Kidney (tissue), 13 donors: ENCODE measurements at regions not wholly inside any gene's neighbourhood (a gene's known extent, or its start where the extent isn't known, plus 50 kb on each side); places are given as distances from the start of the nearest gene placed in this dataset.
"Not testable (repeated sequence)": the region's sequence is repeated elsewhere in the genome, so short reads cannot be mapped to it uniquely, and the experiment has no call there.

Experiments
- DNase-seq, 5 donors: peaks; one replicate each; pipeline ENCODE4 v3.0.0-alpha.2; 2013 to 2020
- FAIRE-seq: peaks from 2 replicates; lab custom pipeline; 2012; peaks lifted over from hg19 to GRCh38; lab: Jason Lieb, UNC
- H3K27ac ChIP-seq, 2 donors: one replicate each; pipeline ENCODE4 v1.7.0; 2013; ENCODE audit warnings: low read depth in 2 of 2, low read length in 2 of 2, inconsistent platforms in 1 of 2
- H3K27me3 ChIP-seq: one replicate; pipeline ENCODE4 v1.7.1; 2013; ENCODE audit warnings: low read length, inconsistent platforms; ENCODE audit not compliant: control insufficient read depth, insufficient read depth
- H3K36me3 ChIP-seq, 3 donors: one replicate each; pipeline versions ENCODE4 v1.7.0 to v1.7.1; 2013; ENCODE audit warnings: low read length in 3 of 3, control low read depth in 1 of 3, inconsistent platforms in 1 of 3; ENCODE audit not compliant: insufficient read depth in 3 of 3, control insufficient read depth in 2 of 3
- H3K4me1 ChIP-seq, 3 donors: one replicate each; pipeline versions ENCODE4 v1.7.0 to v1.7.1; 2013; ENCODE audit warnings: low read length in 3 of 3, inconsistent platforms in 1 of 3, low read depth in 1 of 3; ENCODE audit not compliant: control insufficient read depth in 2 of 3, insufficient read depth in 2 of 3
- H3K4me3 ChIP-seq, 3 donors: one replicate each; pipeline versions ENCODE4 v1.7.0 to v1.8.1; 2013; ENCODE audit warnings: low read length in 3 of 3, control low read depth in 1 of 3, inconsistent platforms in 1 of 3
- H3K9ac ChIP-seq, 3 donors: one replicate each; pipeline versions ENCODE4 v1.7.0 to v1.7.1; 2013; ENCODE audit warnings: low read length in 3 of 3, control low read depth in 1 of 3, inconsistent platforms in 1 of 3
- H3K9me3 ChIP-seq, 3 donors: one replicate each; pipeline versions ENCODE4 v1.7.0 to v1.7.1; 2013; ENCODE audit warnings: low read length in 3 of 3, control low read depth in 1 of 3, inconsistent platforms in 1 of 3; ENCODE audit not compliant: control insufficient read depth in 2 of 3, insufficient read depth in 1 of 3
- intact Hi-C: fragments of 100-400 bp; cut with DNase I; formaldehyde crosslinking; loops from one replicate; pipeline ENCODE4 v1.11.1; 2022
- TF ChIP-seq, protein P1 (sequence below): IDR thresholded peaks from 3 replicates; pipeline ENCODE4 v1.5.1; 2012; ENCODE audit warnings: mild to moderate bottlenecking, moderate library complexity, borderline replicate concordance; ENCODE audit not compliant: insufficient read depth; ENCODE audit errors: extremely low read depth
- donor health status: control.
- donor health status: control.
- donor health status: control.
- donor health status: control.
- donor health status: control.
- donor health status: DM: yes; HTN: yes; CAD: no.
- donor health status: Normal renal cell carcinoma (clear cell type).

DNA sequence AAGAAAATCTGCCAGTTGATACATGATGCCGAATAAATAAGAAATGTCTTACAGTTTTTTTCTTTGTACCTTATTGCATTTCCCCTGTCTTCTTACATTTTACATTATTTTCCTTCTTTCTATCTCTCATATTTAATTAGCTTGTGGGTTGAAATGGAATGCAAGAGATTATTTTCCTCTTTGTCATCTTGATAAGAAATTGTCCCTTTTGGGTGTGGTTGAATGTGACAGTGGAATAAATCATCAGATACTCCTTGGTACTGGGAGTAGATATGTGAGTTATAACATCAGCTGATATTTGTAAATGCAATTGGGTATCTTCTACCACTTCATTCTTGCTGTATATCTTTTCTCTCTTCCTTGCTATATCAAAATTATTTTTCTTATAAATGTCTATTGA is 997.4 kb downstream of the RAPGEF2 start:
- FAIRE-seq, result no peak
- Histone ChIP-seq H3K36me3 (no peaks in the 10 kb centered on the region), H3K9ac (no peak overlapping the region), H3K27me3 (no peaks in the 10 kb centered on the region), H3K4me1 (no peaks in the 10 kb centered on the region), H3K4me3 (no peak overlapping the region), H3K27ac (no peak overlapping the region), H3K9me3 (no peaks in the 10 kb centered on the region)
- DNase-seq, result no peak
- intact Hi-C loops, result no loop called here
- TF ChIP-seq, protein P1, sequence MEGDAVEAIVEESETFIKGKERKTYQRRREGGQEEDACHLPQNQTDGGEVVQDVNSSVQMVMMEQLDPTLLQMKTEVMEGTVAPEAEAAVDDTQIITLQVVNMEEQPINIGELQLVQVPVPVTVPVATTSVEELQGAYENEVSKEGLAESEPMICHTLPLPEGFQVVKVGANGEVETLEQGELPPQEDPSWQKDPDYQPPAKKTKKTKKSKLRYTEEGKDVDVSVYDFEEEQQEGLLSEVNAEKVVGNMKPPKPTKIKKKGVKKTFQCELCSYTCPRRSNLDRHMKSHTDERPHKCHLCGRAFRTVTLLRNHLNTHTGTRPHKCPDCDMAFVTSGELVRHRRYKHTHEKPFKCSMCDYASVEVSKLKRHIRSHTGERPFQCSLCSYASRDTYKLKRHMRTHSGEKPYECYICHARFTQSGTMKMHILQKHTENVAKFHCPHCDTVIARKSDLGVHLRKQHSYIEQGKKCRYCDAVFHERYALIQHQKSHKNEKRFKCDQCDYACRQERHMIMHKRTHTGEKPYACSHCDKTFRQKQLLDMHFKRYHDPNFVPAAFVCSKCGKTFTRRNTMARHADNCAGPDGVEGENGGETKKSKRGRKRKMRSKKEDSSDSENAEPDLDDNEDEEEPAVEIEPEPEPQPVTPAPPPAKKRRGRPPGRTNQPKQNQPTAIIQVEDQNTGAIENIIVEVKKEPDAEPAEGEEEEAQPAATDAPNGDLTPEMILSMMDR, result no peak

DNA sequence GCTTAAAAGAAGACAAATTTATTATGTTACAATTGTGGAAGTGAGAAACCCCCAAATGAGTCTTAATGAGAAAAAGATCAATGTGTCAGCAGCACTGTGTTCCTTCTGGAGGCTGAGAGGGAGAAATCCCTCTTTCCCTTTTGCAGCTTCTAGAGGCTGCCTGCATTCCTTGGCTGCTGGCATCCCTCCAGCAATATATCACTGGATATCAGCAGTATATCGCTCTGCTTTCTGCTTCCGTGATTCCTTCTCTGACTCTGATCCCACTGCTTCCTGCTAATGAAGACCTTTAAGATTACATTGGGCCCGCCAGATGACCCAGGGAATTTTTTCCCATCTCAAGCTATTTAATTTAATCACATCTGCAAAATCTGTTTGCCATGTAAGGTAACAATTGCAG is 1008.0 kb downstream of the RAPGEF2 start:
- H3K9me3 ChIP-seq, result peaks cover 0 to 11% (median 0%) of the 10 kb centered on the region in 3 donors
- no peak overlapping the region for H3K9ac ChIP-seq
- no peak overlapping the region for H3K4me3 ChIP-seq
- H3K4me1 ChIP-seq, result no peaks in the 10 kb centered on the region
- intact Hi-C loops, result no loop called here
- H3K27me3 ChIP-seq, result no peaks in the 10 kb centered on the region
- TF ChIP-seq, protein P1, result no peak
- DNase-seq (peak in 1 of 5 donors; percentile 1), FAIRE-seq (no peak)
- H3K36me3 ChIP-seq, result no peaks in the 10 kb centered on the region
- H3K27ac ChIP-seq, result no peak overlapping the region

DNA sequence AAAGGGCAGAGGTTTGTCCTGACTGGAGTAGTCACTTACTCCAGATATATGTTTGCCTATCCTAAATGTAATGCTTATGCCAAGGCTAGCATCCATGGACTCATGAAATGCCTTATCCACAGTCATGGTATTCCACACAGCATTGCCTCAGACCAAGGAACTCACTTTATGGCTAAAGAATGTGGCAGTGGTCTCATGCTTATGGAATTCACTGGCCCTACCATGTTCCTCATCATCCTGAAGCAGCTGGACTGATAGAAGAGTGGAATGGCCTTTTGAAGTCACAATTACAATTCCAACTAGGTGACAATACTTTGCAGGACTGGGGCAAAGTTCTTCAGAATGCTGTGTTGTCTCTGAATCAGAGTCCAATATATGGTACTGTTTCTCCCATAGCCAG is 1014.8 kb downstream of the RAPGEF2 start:
- no peak overlapping the region for H3K9ac ChIP-seq
- FAIRE-seq, result no peak
- TF ChIP-seq, protein P1, result no peak

DNA sequence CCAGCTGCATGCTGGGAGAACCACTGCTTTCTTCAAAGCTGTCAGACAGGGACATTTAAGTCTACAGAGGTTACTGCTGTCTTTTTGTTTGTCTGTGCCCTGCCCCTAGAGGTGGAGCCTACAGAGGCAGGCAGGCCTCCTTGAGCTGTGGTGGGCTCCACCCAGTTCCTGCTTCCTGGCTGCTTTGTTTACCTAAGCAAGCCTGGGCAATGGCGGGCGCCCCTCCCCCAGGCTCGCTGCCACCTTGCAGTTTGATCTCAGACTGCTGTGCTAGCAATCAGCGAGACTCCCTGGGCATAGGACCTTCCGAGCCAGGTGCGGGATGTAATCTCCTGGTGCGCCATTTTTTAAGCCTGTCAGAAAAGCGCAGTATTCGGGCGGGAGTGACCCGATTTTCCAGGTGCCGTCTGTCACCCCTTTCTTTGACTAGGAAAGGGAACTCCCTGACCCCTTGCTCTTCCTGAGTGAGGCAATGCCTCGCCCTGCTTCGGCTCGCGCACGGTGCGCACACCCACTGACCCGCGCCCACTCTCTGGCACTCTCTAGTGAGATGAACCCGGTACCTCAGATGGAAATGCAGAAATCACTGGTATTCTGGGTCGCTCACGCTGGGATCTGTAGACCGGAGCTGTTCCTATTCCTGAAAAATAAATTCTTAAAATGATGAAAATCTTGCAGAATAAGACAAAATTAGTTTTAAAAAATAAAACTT is 1022.9 kb downstream of the RAPGEF2 start:
- FAIRE-seq, result not testable (repeated sequence)

More for the DNA sequence above, 1014.8 kb downstream of the RAPGEF2 start:
- Histone ChIP-seq H3K9me3 (no peaks in the 10 kb centered on the region), H3K27ac (no peak overlapping the region), H3K4me1 (no peaks in the 10 kb centered on the region), H3K36me3 (no peaks in the 10 kb centered on the region), H3K4me3 (no peak overlapping the region), H3K27me3 (no peaks in the 10 kb centered on the region)
- DNase-seq, result no peak
- intact Hi-C loops, result no loop called here

More for the DNA sequence above, 1022.9 kb downstream of the RAPGEF2 start:
- H3K4me3 ChIP-seq, H3K9me3 ChIP-seq, H3K36me3 ChIP-seq, H3K27ac ChIP-seq, DNase-seq, H3K9ac ChIP-seq, H3K4me1 ChIP-seq, intact Hi-C loops, H3K27me3 ChIP-seq: not testable (repeated sequence)
